ENCODE measurements at regions not wholly inside any gene's neighbourhood (a gene's known extent, or its start where the extent isn't known, plus 50 kb on each side); places are given as distances from the start of the nearest gene placed in this dataset.

DNA sequence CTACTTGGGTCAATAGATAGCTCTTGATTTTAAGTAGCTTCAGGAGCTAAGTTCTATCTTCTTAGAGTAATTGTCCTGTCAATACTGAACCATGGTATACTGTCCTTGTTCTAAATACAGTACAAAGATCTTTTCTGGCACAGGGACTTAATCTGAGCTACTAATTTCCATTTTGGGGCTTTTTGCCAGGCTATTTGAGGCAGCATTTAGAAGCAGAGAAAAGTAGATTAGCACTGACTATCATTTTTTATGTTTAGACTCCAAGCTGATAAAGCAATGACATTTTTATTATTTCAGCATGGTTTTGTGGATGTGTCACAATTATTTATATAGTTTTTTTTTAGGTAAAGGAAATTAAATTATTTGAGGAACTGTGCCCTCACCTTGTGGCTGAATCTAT, 163.2 kb downstream of the FAT3 start:
- no peak for DNase-seq
- Histone ChIP-seq H3K4me1 (ENCODE audit: control insufficient read depth in 1 of 2, insufficient read depth in 2 of 2, low read depth in 1 of 2, low read length in 1 of 2) (peaks cover 3 to 16% of the 10 kb centered on the region in 2 experiments; a peak in 3 of 4 replicates), H3K27ac (ENCODE audit: low read depth in 2 of 2, low read length in 1 of 2) (no peak overlapping the region), H3K9ac (no peak overlapping the region), H3K9me2 (no peaks in the 10 kb centered on the region), H2AFZ (ENCODE audit: low read depth) (no peak overlapping the region), H3K27me3 (ENCODE audit: insufficient read depth) (no peaks in the 10 kb centered on the region), H3K36me3 (replicated peaks in 1 of 2; ENCODE audit: control insufficient read depth in 1 of 2, insufficient read depth in 2 of 2, low read length in 1 of 2) (no peaks in the 10 kb centered on the region), H3F3A (replicated peaks; ENCODE audit: insufficient read depth) (peaks cover 21% of the 10 kb centered on the region), H3K79me2 (ENCODE audit: insufficient read depth) (no peaks in the 10 kb centered on the region), H3K9me3 (no peaks in the 10 kb centered on the region), H3K4me3 (ENCODE audit: low read depth in 2 of 2, low read length in 1 of 2) (no peak overlapping the region), H3K4me2 (no peak overlapping the region), H4K20me1 (ENCODE audit: insufficient read depth) (no peaks in the 10 kb centered on the region)
- ChIA-PET POLR2A (no interaction called here), CTCF (interaction anchor here (0.6 to 1.5 kb wide), 4 partner anchors 9 to 289 kb away, joined by 3 to 4 read pairs (median 4); no protein-coding TSS in a partner anchor)
- TF ChIP-seq, protein P1, sequence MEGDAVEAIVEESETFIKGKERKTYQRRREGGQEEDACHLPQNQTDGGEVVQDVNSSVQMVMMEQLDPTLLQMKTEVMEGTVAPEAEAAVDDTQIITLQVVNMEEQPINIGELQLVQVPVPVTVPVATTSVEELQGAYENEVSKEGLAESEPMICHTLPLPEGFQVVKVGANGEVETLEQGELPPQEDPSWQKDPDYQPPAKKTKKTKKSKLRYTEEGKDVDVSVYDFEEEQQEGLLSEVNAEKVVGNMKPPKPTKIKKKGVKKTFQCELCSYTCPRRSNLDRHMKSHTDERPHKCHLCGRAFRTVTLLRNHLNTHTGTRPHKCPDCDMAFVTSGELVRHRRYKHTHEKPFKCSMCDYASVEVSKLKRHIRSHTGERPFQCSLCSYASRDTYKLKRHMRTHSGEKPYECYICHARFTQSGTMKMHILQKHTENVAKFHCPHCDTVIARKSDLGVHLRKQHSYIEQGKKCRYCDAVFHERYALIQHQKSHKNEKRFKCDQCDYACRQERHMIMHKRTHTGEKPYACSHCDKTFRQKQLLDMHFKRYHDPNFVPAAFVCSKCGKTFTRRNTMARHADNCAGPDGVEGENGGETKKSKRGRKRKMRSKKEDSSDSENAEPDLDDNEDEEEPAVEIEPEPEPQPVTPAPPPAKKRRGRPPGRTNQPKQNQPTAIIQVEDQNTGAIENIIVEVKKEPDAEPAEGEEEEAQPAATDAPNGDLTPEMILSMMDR (IDR thresholded peaks at IDR 0.05): no peak
- TF ChIP-seq TAF1 (IDR thresholded peaks at IDR 0.05; ENCODE audit: borderline replicate concordance, low read depth, low read length) (no peak), EP300 (IDR thresholded peaks at IDR 0.05; ENCODE audit: borderline replicate concordance in 1 of 2, low read depth in 1 of 2, low read length in 1 of 2) (peak in 1 of 2 experiments; percentile 62; a peak in 2 of 4 replicates), SIN3A (IDR thresholded peaks at IDR 0.05; ENCODE audit: borderline replicate concordance, low read depth, low read length) (no peak), GATA2 (CRISPR knock-in tag; IDR thresholded peaks at IDR 0.05) (no peak), YY1 (IDR thresholded peaks at IDR 0.05; ENCODE audit: low read depth) (no peak), MEF2A (IDR thresholded peaks at IDR 0.05; ENCODE audit: borderline replicate concordance, low read depth) (no peak), CHD2 (IDR thresholded peaks at IDR 0.05; ENCODE audit: low read length, partially characterized antibody) (no peak), NRF1 (IDR thresholded peaks at IDR 0.05; ENCODE audit: low read depth, low read length) (no peak)
- TF ChIP-seq, protein P2, sequence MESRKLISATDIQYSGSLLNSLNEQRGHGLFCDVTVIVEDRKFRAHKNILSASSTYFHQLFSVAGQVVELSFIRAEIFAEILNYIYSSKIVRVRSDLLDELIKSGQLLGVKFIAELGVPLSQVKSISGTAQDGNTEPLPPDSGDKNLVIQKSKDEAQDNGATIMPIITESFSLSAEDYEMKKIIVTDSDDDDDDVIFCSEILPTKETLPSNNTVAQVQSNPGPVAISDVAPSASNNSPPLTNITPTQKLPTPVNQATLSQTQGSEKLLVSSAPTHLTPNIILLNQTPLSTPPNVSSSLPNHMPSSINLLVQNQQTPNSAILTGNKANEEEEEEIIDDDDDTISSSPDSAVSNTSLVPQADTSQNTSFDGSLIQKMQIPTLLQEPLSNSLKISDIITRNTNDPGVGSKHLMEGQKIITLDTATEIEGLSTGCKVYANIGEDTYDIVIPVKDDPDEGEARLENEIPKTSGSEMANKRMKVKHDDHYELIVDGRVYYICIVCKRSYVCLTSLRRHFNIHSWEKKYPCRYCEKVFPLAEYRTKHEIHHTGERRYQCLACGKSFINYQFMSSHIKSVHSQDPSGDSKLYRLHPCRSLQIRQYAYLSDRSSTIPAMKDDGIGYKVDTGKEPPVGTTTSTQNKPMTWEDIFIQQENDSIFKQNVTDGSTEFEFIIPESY (IDR thresholded peaks at IDR 0.05; ENCODE audit: borderline replicate concordance, low read depth): no peak
- TF ChIP-seq, protein P3, sequence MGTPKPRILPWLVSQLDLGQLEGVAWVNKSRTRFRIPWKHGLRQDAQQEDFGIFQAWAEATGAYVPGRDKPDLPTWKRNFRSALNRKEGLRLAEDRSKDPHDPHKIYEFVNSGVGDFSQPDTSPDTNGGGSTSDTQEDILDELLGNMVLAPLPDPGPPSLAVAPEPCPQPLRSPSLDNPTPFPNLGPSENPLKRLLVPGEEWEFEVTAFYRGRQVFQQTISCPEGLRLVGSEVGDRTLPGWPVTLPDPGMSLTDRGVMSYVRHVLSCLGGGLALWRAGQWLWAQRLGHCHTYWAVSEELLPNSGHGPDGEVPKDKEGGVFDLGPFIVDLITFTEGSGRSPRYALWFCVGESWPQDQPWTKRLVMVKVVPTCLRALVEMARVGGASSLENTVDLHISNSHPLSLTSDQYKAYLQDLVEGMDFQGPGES (IDR thresholded peaks at IDR 0.05; ENCODE audit: low read depth, low read length): no peak
- TF ChIP-seq, protein P4, sequence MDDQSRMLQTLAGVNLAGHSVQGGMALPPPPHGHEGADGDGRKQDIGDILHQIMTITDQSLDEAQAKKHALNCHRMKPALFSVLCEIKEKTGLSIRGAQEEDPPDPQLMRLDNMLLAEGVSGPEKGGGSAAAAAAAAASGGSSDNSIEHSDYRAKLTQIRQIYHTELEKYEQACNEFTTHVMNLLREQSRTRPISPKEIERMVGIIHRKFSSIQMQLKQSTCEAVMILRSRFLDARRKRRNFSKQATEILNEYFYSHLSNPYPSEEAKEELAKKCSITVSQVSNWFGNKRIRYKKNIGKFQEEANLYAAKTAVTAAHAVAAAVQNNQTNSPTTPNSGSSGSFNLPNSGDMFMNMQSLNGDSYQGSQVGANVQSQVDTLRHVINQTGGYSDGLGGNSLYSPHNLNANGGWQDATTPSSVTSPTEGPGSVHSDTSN (IDR thresholded peaks at IDR 0.05): 0 out of 2 replicates have a peak, but pooled peaks have one; percentile 9
- TF ChIP-seq, protein P5, sequence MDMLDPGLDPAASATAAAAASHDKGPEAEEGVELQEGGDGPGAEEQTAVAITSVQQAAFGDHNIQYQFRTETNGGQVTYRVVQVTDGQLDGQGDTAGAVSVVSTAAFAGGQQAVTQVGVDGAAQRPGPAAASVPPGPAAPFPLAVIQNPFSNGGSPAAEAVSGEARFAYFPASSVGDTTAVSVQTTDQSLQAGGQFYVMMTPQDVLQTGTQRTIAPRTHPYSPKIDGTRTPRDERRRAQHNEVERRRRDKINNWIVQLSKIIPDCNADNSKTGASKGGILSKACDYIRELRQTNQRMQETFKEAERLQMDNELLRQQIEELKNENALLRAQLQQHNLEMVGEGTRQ (IDR thresholded peaks at IDR 0.05; ENCODE audit: borderline replicate concordance, low read depth, low read length): no peak
- TF ChIP-seq, protein P6, sequence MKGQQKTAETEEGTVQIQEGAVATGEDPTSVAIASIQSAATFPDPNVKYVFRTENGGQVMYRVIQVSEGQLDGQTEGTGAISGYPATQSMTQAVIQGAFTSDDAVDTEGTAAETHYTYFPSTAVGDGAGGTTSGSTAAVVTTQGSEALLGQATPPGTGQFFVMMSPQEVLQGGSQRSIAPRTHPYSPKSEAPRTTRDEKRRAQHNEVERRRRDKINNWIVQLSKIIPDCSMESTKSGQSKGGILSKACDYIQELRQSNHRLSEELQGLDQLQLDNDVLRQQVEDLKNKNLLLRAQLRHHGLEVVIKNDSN (IDR thresholded peaks at IDR 0.05; ENCODE audit: borderline replicate concordance, low read depth): no peak

Measured in SK-N-SH (cell line).